Right ventricle myocardium superior (tissue), 1 donor: ENCODE measurements at regions not wholly inside any gene's neighbourhood (a gene's known extent, or its start where the extent isn't known, plus 50 kb on each side); places are given as distances from the start of the nearest gene placed in this dataset.
"Not testable (repeated sequence)": the region's sequence is repeated elsewhere in the genome, so short reads cannot be mapped to it uniquely, and the experiment has no call there.

Experiments used
- ATAC-seq: fragments of 200-7000 bp; cut with Tn5 transposase; one replicate; pipeline ENCODE4 v1.9.1; 2020; ENCODE audit warnings: mild to moderate bottlenecking; ENCODE audit not compliant: poor library complexity
- DNase-seq: peaks from one replicate; pipeline ENCODE4 v3.0.0-alpha.2; 2020
- intact Hi-C: fragments of 100-400 bp; cut with DNase I; formaldehyde crosslinking; loops from one replicate; pipeline ENCODE4 v1.11.2; 2022
- donor health status: DM: no; HTN: yes; CAD: no; lungs with severe emphysema.

DNA sequence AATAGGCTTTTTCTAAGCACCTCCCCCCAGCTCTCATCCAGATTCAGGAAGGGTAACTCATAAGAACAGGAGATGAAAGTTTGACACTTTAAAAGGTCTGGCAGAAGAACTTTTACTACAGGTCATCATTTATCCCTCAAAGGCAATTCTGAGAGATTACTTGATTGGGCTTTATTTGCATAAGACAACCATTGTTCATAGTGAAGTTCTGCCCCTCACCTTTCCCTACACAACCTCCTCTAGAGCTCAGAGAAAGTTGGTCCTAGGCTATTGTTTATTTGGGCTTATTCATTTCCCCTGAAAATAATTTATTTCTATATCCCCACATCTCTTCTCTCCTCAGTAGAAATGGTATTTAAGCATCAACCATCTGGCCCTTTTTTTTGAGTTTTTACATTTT is 568.4 kb downstream of the ZNF608 start:
- ATAC-seq (no peak), DNase-seq (no peak)
- intact Hi-C loops: no loop called here

- intact Hi-C loops: no loop called here
- ATAC-seq (peak; percentile 97), DNase-seq (peak; percentile 38)
These were observed 569.7 kb downstream of the ZNF608 start for GRCh38 chr5:124176692-124177091.

- DNase-seq: no peak
- intact Hi-C loops: no loop called here
- ATAC-seq: no peak
These were observed 573.1 kb downstream of the ZNF608 start for GRCh38 chr5:124173386-124173785.

- intact Hi-C loops: no loop called here
- ATAC-seq: no peak
- no peak for DNase-seq
These were observed 573.9 kb downstream of the ZNF608 start for GRCh38 chr5:124172389-124173003.

GRCh38 chr5:124168093-124168492 is 578.3 kb downstream of the ZNF608 start:
- DNase-seq, ATAC-seq, intact Hi-C loops: not testable (repeated sequence)

- intact Hi-C loops: no loop called here
These were observed 583.5 kb downstream of the ZNF608 start for GRCh38 chr5:124162767-124163532.

GRCh38 chr5:124161266-124161665 is 585.2 kb downstream of the ZNF608 start:
- intact Hi-C loops: no loop called here
- DNase-seq (no peak), ATAC-seq (no peak)

More at GRCh38 chr5:124162767-124163532, 583.5 kb downstream of the ZNF608 start:
- DNase-seq: peak; percentile 62
- ATAC-seq: peak; percentile 92

DNA sequence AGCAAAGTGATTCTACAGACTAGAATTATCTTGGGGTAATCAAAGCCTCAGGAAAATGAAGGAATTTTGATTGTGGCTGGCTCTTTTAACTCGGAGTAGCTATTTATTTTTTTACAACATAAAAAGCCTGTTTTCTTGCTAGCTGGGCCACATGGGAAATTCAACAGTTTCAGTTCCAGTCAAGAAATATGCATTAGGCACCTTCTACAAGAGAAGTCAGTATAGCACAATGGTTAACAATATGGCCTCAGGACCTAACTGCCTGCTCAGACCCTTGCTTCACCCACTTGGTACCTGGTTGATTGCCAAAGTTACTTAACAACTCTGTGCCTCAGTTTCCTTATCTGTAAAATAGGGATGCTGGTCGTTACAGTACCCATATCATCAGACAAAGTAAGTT is 586.2 kb downstream of the ZNF608 start:
- intact Hi-C loops: no loop called here
- no peak for ATAC-seq

DNA sequence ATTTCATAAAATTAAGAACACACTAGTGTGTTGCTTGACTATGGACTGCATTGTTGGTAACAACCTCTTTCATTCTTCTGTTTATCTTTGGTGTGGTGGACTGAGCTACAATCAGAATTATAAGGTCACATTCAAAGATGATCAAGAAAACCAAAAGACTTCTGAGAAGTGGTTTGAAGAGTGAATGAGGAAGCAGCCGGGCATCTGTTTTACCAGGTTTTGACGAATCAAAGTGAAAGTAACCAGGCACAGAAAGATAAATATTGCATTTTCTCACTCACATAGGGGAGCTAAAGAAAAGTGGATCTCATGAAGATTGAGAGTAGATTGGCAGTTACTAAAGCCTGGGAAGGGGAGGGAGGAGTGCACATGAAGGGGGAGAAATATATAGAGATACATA is 589.1 kb downstream of the ZNF608 start:
- no peak for DNase-seq
- no peak for ATAC-seq
- intact Hi-C loops: no loop called here

More for the DNA sequence above, 586.2 kb downstream of the ZNF608 start:
- no peak for DNase-seq

GRCh38 chr5:124156415-124156996 is 589.9 kb downstream of the ZNF608 start:
- ATAC-seq: peak; percentile 77
- intact Hi-C loops: no loop called here
- no peak for DNase-seq

DNA sequence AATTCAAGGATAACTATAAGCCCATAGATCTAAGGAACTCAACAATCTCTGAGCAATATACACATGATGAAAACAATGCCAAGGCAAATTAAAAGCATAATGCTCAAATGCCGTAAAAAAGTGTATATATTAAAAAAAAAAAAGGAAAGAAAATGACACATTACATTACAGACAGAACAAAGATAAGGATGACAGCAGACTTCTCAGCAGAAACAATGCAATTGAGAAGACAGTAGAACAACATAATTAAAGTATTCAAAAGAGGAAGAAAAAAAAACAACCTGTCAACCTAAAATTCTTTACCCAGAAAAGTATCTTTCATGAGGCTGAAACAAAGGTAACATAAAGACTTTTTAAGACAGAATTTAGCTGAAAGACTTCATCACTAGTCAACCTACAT is 591.7 kb downstream of the ZNF608 start:
- ATAC-seq (no peak), DNase-seq (no peak)
- intact Hi-C loops: no loop called here

- DNase-seq (no peak), ATAC-seq (no peak)
- intact Hi-C loops: no loop called here
These were observed 592.9 kb downstream of the ZNF608 start for GRCh38 chr5:124153588-124153987.

GRCh38 chr5:124148574-124148973 is 597.9 kb downstream of the ZNF608 start:
- intact Hi-C loops: no loop called here
- DNase-seq (no peak), ATAC-seq (no peak)

GRCh38 chr5:124140060-124140459 is 606.4 kb downstream of the ZNF608 start:
- intact Hi-C loops: no loop called here
- DNase-seq: no peak
- ATAC-seq: peak; percentile 44

DNA sequence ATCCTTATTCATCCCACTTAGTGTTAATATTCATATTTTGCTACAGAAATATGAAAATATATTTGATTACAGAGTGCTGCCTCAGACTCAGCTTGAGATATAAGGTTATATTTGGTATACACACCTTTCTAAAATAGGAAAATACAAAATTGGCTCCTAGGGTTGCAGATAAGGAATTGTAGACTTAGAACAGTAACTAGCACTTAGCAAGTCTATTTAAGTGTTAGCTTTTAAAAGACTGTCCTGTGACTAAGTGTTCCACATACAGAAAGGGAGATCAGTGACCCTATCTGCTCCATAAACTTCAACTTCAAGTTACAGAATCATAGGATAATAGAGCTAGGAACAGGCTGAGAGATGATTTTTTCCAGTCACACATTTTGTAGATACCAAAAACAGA is 607.0 kb downstream of the ZNF608 start:
- ATAC-seq (peak; percentile 92), DNase-seq (no peak)
- intact Hi-C loops: no loop called here

DNA sequence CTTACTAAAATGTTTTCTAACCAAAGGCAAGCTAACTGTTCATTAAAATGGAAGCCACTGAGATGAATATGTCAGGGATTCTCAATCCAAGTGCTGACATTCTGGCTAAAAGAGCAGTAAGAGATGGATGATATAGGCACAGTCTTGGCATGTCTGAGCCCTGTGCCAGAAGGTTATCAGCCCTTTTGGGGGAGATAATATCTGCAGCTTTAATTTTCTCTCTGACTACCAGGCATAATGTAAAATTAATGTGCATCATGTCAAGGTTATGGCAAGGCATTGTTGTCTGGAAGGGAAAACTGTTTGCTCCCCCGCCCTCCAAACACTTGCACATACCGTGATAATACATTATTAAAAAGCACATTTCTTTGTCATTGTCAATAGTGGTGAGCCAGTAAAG is 609.8 kb downstream of the ZNF608 start:
- intact Hi-C loops: no loop called here
- ATAC-seq (no peak), DNase-seq (no peak)

GRCh38 chr5:124134941-124135340 is 611.5 kb downstream of the ZNF608 start:
- no peak for ATAC-seq
- no peak for DNase-seq
- intact Hi-C loops: no loop called here

- no peak for DNase-seq
- ATAC-seq: no peak
- intact Hi-C loops: no loop called here
These were observed 613.0 kb downstream of the ZNF608 start for GRCh38 chr5:124133406-124133805.

DNA sequence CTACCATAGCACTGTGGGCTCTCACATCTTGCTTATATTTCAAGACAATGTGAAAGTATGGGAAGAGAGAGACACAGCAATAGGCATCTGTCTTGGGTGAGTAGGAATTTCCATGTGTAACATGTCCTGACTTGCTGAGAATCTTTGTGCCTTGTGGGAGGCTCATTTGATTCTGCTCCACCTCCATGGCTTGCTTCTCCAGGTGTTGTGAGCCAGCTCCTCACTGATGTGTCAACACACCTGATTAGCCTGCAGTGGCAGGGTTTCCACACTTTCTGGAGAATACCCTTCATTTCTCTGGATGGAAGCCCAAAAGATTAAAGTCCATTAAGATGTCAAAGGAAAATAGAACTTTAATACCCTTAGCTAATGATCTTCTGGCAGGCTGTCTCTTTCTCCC is 613.6 kb downstream of the ZNF608 start:
- intact Hi-C loops: no loop called here
- ATAC-seq (no peak), DNase-seq (no peak)

DNA sequence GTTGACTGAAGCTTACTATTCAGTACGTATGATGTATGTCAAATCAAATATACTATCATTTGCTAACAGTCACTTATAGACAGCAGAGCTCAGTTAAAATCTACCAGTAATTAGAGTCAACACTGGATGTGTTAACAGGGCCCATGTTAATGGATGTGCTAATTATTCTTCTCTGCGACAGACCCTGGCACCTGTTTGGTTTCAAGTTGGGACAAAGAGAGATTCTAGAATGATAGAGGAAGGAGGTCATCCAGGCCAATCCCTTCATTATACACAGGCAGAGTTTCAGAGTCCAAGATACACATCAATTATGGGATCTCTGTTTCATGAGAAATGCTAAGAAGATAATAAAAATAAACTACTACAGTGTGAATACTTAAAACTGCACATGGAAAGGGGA is 615.0 kb downstream of the ZNF608 start:
- intact Hi-C loops: no loop called here
- DNase-seq (no peak), ATAC-seq (no peak)
